BJ (cell line): ENCODE measurements at regions not wholly inside any gene's neighbourhood (a gene's known extent, or its start where the extent isn't known, plus 50 kb on each side); places are given as distances from the start of the nearest gene placed in this dataset.
"Not testable (repeated sequence)": the region's sequence is repeated elsewhere in the genome, so short reads cannot be mapped to it uniquely, and the experiment has no call there.

ENCODE experiments used
- CTCF ChIA-PET: fragments of 350-600 bp; formaldehyde crosslinking; extraction: SDS; loops from one replicate; lab custom pipeline; 2021; ENCODE audit warnings: antibody characterized with exemption, inconsistent platforms; lab: Yijun Ruan, JAX
- POLR2A ChIA-PET: fragments of 300-600 bp; sonication (Branson Sonifier 250); formaldehyde crosslinking; extraction: SDS; loops from one replicate; lab custom pipeline; 2021; ENCODE audit warnings: antibody characterized with exemption; lab: Charles Lee
- DNase-seq: peaks from one replicate; pipeline ENCODE4 v3.0.0-alpha.2; 2011; ENCODE audit warnings: low read depth
- H3K27me3 ChIP-seq: 2 replicates; pipeline ENCODE4 v1.6.0; 2011; ENCODE audit warnings: low read length; ENCODE audit not compliant: control insufficient read depth, insufficient read depth
- H3K36me3 ChIP-seq: 2 replicates; pipeline ENCODE4 v1.5.1; 2011; ENCODE audit warnings: low read length; ENCODE audit not compliant: control insufficient read depth, insufficient read depth
- H3K4me3 ChIP-seq: 2 replicates; pipeline ENCODE4 v1.5.1; 2011; ENCODE audit warnings: low read depth, mild to moderate bottlenecking, control low read depth, low read length
- TF ChIP-seq, protein P1 (sequence below): IDR thresholded peaks from 2 replicates; pipeline ENCODE4 v1.5.1; 2011; ENCODE audit warnings: low read depth, mild to moderate bottlenecking, control low read depth, inconsistent platforms, low read length, moderate library complexity; ENCODE audit not compliant: insufficient read depth

DNA sequence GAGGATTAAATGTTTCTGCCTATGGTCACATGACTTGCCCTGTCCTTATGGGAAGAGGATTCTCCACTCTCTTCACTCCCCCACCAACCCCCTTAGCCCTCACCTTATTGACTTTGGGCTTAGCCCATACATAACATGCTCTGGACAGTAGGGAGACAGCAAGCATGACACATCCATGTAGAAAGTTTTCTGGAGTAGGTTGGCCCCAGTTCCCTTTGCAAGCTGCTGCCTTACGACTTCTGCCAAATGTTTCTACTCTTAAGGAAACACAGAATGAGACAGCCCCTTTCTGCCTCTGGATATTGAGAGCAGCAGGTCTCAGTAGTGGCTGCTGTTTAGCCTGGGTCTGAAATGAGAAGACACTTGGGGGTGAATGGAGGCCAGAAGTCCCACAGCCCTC lies 282.2 kb downstream of the MAP2K6 start:
- H3K4me3 ChIP-seq: no peak overlapping the region
- TF ChIP-seq, protein P1, sequence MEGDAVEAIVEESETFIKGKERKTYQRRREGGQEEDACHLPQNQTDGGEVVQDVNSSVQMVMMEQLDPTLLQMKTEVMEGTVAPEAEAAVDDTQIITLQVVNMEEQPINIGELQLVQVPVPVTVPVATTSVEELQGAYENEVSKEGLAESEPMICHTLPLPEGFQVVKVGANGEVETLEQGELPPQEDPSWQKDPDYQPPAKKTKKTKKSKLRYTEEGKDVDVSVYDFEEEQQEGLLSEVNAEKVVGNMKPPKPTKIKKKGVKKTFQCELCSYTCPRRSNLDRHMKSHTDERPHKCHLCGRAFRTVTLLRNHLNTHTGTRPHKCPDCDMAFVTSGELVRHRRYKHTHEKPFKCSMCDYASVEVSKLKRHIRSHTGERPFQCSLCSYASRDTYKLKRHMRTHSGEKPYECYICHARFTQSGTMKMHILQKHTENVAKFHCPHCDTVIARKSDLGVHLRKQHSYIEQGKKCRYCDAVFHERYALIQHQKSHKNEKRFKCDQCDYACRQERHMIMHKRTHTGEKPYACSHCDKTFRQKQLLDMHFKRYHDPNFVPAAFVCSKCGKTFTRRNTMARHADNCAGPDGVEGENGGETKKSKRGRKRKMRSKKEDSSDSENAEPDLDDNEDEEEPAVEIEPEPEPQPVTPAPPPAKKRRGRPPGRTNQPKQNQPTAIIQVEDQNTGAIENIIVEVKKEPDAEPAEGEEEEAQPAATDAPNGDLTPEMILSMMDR: no peak
- CTCF ChIA-PET: no interaction called here
- H3K27me3 ChIP-seq: no peaks in the 10 kb centered on the region
- POLR2A ChIA-PET: no interaction called here
- H3K36me3 ChIP-seq: no peaks in the 10 kb centered on the region
- no peak for DNase-seq

- H3K4me3 ChIP-seq, DNase-seq, H3K27me3 ChIP-seq, H3K36me3 ChIP-seq, POLR2A ChIA-PET: not testable (repeated sequence)
- CTCF ChIA-PET: interaction anchor here (0.6 kb wide), 1 partner anchor 36 kb away, joined by 3 read pairs; no protein-coding TSS in a partner anchor
These were observed 283.9 kb downstream of the MAP2K6 start for GRCh38 chr17:69698352-69698751.

DNA sequence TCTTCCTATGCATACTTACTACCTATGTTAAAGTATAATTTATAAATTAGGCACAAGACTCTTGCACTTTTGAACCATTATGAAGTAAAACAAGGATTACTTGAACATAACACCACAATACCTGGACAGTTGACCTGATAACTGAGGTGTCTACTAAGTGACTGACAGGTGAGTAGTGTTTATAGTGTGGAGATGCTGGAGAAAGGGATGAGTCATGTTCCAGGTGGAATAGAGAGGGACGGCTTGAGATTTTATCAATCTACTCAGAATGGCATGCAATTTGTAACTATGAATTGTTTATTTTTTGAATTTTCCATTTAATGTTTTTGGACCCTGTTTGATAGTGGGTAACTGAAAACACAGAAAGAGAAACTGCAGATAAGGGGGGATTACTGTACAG lies 287.6 kb downstream of the MAP2K6 start:
- H3K36me3 ChIP-seq: no peaks in the 10 kb centered on the region
- no peak for DNase-seq
- H3K4me3 ChIP-seq: no peak overlapping the region
- ChIA-PET CTCF (no interaction called here), POLR2A (no interaction called here)
- TF ChIP-seq, protein P1: no peak
- no peaks in the 10 kb centered on the region for H3K27me3 ChIP-seq

GRCh38 chr17:69703751-69704150 lies 289.3 kb downstream of the MAP2K6 start:
- Histone ChIP-seq H3K36me3 (no peaks in the 10 kb centered on the region), H3K27me3 (no peaks in the 10 kb centered on the region), H3K4me3 (no peak overlapping the region)
- POLR2A ChIA-PET: no interaction called here
- CTCF ChIA-PET: interaction anchor here (1.2 kb wide), 1 partner anchor 94 kb away, joined by 3 read pairs; no protein-coding TSS in a partner anchor
- TF ChIP-seq, protein P1: no peak
- DNase-seq: no peak

GRCh38 chr17:69704935-69705334 lies 290.4 kb downstream of the MAP2K6 start:
- Histone ChIP-seq H3K4me3 (no peak overlapping the region), H3K36me3 (no peaks in the 10 kb centered on the region), H3K27me3 (no peaks in the 10 kb centered on the region)
- ChIA-PET CTCF (interaction anchor here (0.6 to 0.7 kb wide), 2 partner anchors 69 to 215 kb away, joined by 3 read pairs; no protein-coding TSS in a partner anchor), POLR2A (no interaction called here)
- TF ChIP-seq, protein P1: no peak
- DNase-seq: no peak

DNA sequence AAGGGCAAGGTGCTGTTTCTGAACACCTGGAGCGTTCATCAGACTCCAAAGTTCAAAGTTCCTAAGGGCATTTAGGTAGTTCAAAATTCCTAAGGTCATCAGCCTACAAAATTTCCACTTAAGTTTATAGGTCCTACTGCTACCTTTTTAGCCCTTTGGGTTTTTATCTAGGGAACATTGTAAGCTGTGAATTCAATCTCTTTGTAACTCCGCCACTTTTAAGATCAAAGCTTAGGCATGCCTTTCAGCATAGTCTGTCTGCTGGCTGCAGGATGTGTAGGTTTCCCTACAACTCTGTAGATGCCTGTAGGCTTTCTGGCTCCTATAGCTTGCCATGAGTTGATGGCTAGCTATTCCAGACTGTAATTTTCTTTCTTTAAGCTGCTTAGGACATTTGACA lies 291.6 kb downstream of the MAP2K6 start:
- Histone ChIP-seq H3K36me3 (no peaks in the 10 kb centered on the region), H3K4me3 (no peak overlapping the region), H3K27me3 (no peaks in the 10 kb centered on the region)
- ChIA-PET POLR2A (no interaction called here), CTCF (interaction anchor here (0.6 kb wide), 1 partner anchor 847 kb away, joined by 4 read pairs; no protein-coding TSS in a partner anchor)
- no peak for DNase-seq
- TF ChIP-seq, protein P1: no peak
